Neural cell (in vitro differentiated cells): ENCODE measurements at regions not wholly inside any gene's neighbourhood (a gene's known extent, or its start where the extent isn't known, plus 50 kb on each side); places are given as distances from the start of the nearest gene placed in this dataset.

ENCODE experiments used
- H2AFZ ChIP-seq: fragments of 200-600, 300-800 bp; sonication (generic), shearing (Covaris generic); 2 replicates; pipeline ENCODE4 v1.6.0; 2014; ENCODE audit warnings: low read depth, mild to moderate bottlenecking, antibody characterized with exemption, low read length, moderate library complexity
- H3F3A ChIP-seq: fragments of 200-600 bp; shearing (Covaris generic); 2 replicates; pipeline ENCODE4 v1.6.1; 2016; ENCODE audit warnings: mild to moderate bottlenecking, moderate library complexity, mixed read lengths, antibody characterized with exemption, low read length; ENCODE audit not compliant: insufficient read depth, poor library complexity, severe bottlenecking
- H3K27ac ChIP-seq: fragments of 200-600, 300-800 bp; sonication (generic), shearing (Covaris generic); 2 replicates; pipeline ENCODE4 v1.5.1; 2014; ENCODE audit warnings: mild to moderate bottlenecking, low read length, moderate library complexity
- H3K27me3 ChIP-seq: fragments of 300-800, 200-600 bp; sonication (generic), shearing (Covaris generic); 2 replicates; pipeline ENCODE4 v1.6.0; 2014; ENCODE audit warnings: mild to moderate bottlenecking, low read depth, low read length, moderate library complexity; ENCODE audit not compliant: insufficient read depth
- H3K36me3 ChIP-seq: fragments of 300-800, 200-600 bp; sonication (generic), shearing (Covaris generic); 2 replicates; pipeline ENCODE4 v1.5.1; 2014; ENCODE audit warnings: mild to moderate bottlenecking, antibody characterized with exemption, low read length, moderate library complexity; ENCODE audit not compliant: insufficient read depth
- H3K4me2 ChIP-seq: fragments of 300-800, 200-600 bp; sonication (generic), shearing (Covaris generic); 2 replicates; pipeline ENCODE4 v1.6.0; 2014; ENCODE audit warnings: mild to moderate bottlenecking, low read length
- H3K4me3 ChIP-seq: fragments of 300-800, 200-600 bp; sonication (generic), shearing (Covaris generic); 2 replicates; pipeline ENCODE4 v1.5.1; 2014; ENCODE audit warnings: mild to moderate bottlenecking, low read length, moderate library complexity
- H3K79me2 ChIP-seq: fragments of 200-600 bp; shearing (Covaris generic); replicated peaks from 2 replicates; pipeline ENCODE4 v1.6.0; 2014; ENCODE audit warnings: mild to moderate bottlenecking, low read length, moderate library complexity; ENCODE audit not compliant: insufficient read depth
- H3K9ac ChIP-seq: fragments of 300-800, 200-600 bp; sonication (generic), shearing (Covaris generic); 2 replicates; pipeline ENCODE4 v1.6.1; 2016; ENCODE audit warnings: mild to moderate bottlenecking, low read length, mixed read lengths
- H3K9me2 ChIP-seq: fragments of 200-600 bp; shearing (Covaris generic); 2 replicates; pipeline ENCODE4 v1.6.1; 2016; ENCODE audit warnings: mild to moderate bottlenecking, low read length, mixed read lengths; ENCODE audit not compliant: insufficient read depth
- H3K9me3 ChIP-seq: fragments of 200-600, 300-800 bp; sonication (generic), shearing (Covaris generic); 2 replicates; pipeline ENCODE4 v1.6.1; 2016; ENCODE audit warnings: mild to moderate bottlenecking, mixed run types, low read length, moderate library complexity, mixed read lengths
- H4K20me1 ChIP-seq: fragments of 200-600 bp; shearing (Covaris generic); 2 replicates; pipeline ENCODE4 v1.6.1; 2016; ENCODE audit warnings: mild to moderate bottlenecking, mixed run types; ENCODE audit not compliant: insufficient read depth
- CTCF ChIP-seq: fragments of 450-650 bp; IDR thresholded peaks from 2 replicates; pipeline ENCODE4 v1.5.1; 2014; ENCODE audit warnings: antibody characterized with exemption, mild to moderate bottlenecking, moderate library complexity; ENCODE audit not compliant: poor library complexity, severe bottlenecking
- EP300 ChIP-seq: fragments of 450-650 bp; conservative IDR thresholded peaks from 2 replicates; pipeline ENCODE4 v1.6.1; 2014; ENCODE audit warnings: antibody characterized with exemption, mild to moderate bottlenecking, moderate library complexity; ENCODE audit not compliant: poor library complexity, severe bottlenecking
- EZH2 ChIP-seq: fragments of 200-600, 300-800 bp; shearing (Covaris generic), sonication (generic); IDR thresholded peaks from 2 replicates; pipeline ENCODE4 v1.6.1; 2014; ENCODE audit warnings: antibody characterized with exemption, low read length, borderline replicate concordance, mild to moderate bottlenecking; ENCODE audit not compliant: insufficient read depth, poor library complexity, severe bottlenecking
- MXI1 ChIP-seq: fragments of 450-650 bp; conservative IDR thresholded peaks from 2 replicates; pipeline ENCODE4 v1.6.1; 2014; ENCODE audit warnings: antibody characterized with exemption, mild to moderate bottlenecking; ENCODE audit not compliant: poor library complexity, severe bottlenecking
- POLR2AphosphoS5 ChIP-seq: IDR thresholded peaks from 2 replicates; pipeline ENCODE4 v1.6.1; 2012
- RAD21 ChIP-seq: fragments of 450-650 bp; conservative IDR thresholded peaks from 2 replicates; pipeline ENCODE4 v1.6.1; 2014; ENCODE audit warnings: antibody characterized with exemption, mild to moderate bottlenecking, moderate library complexity
- REST ChIP-seq: IDR thresholded peaks from 2 replicates; pipeline ENCODE4 v1.6.1; 2012; ENCODE audit warnings: borderline replicate concordance
- SMC3 ChIP-seq: fragments of 450-650 bp; conservative IDR thresholded peaks from 2 replicates; pipeline ENCODE4 v1.6.1; 2014; ENCODE audit warnings: antibody characterized with exemption, mild to moderate bottlenecking, moderate library complexity; ENCODE audit not compliant: poor library complexity
- TAF1 ChIP-seq: IDR thresholded peaks from 2 replicates; pipeline ENCODE4 v1.6.1; 2012; ENCODE audit warnings: low read depth

- Histone ChIP-seq H3K27me3 (no peaks in the 10 kb centered on the region), H2AFZ (no peak overlapping the region), H3K9me3 (no peaks in the 10 kb centered on the region), H3K9ac (no peak overlapping the region), H3K4me3 (no peak overlapping the region), H3K27ac (no peak overlapping the region), H3F3A (no peaks in the 10 kb centered on the region), H3K79me2 (no peaks in the 10 kb centered on the region), H4K20me1 (no peaks in the 10 kb centered on the region), H3K36me3 (no peaks in the 10 kb centered on the region), H3K4me2 (no peak overlapping the region), H3K9me2 (no peaks in the 10 kb centered on the region)
- TF ChIP-seq EZH2 (no peak), REST (no peak), POLR2AphosphoS5 (no peak), MXI1 (no peak), EP300 (no peak), RAD21 (no peak), CTCF (no peak), SMC3 (no peak), TAF1 (no peak)
These were observed 60.7 kb upstream of the DAPL1 start for GRCh38 chr2:158734442-158734841.

- Histone ChIP-seq H3K27ac (no peak overlapping the region), H3K27me3 (no peaks in the 10 kb centered on the region), H3K4me2 (no peak overlapping the region), H3K4me3 (no peak overlapping the region), H3K9me3 (no peaks in the 10 kb centered on the region), H3K9me2 (no peaks in the 10 kb centered on the region), H3K9ac (no peak overlapping the region), H4K20me1 (no peaks in the 10 kb centered on the region), H3K79me2 (no peaks in the 10 kb centered on the region), H2AFZ (no peak overlapping the region), H3K36me3 (no peaks in the 10 kb centered on the region), H3F3A (no peaks in the 10 kb centered on the region)
- TF ChIP-seq CTCF (no peak), POLR2AphosphoS5 (no peak), SMC3 (no peak), EZH2 (no peak), TAF1 (no peak), RAD21 (no peak), MXI1 (no peak), REST (no peak), EP300 (no peak)
These were observed 59.1 kb upstream of the DAPL1 start for GRCh38 chr2:158735822-158736580.
